B cell (primary cell): ENCODE measurements at regions not wholly inside any gene's neighbourhood (a gene's known extent, or its start where the extent isn't known, plus 50 kb on each side); places are given as distances from the start of the nearest gene placed in this dataset.

Experiments
- EZH2 ChIP-seq: IDR thresholded peaks from 2 replicates; pipeline ENCODE4 v1.6.1; 2012; ENCODE audit warnings: borderline replicate concordance, low read depth, mild to moderate bottlenecking, moderate library complexity, low read length; ENCODE audit not compliant: insufficient read depth, poor library complexity, severe bottlenecking
- TF ChIP-seq, protein P1 (sequence below): fragments of 200-600 bp; IDR thresholded peaks from one replicate; pipeline ENCODE4 v1.8.0; 2022; ENCODE audit warnings: antibody characterized with exemption, mild to moderate bottlenecking

DNA sequence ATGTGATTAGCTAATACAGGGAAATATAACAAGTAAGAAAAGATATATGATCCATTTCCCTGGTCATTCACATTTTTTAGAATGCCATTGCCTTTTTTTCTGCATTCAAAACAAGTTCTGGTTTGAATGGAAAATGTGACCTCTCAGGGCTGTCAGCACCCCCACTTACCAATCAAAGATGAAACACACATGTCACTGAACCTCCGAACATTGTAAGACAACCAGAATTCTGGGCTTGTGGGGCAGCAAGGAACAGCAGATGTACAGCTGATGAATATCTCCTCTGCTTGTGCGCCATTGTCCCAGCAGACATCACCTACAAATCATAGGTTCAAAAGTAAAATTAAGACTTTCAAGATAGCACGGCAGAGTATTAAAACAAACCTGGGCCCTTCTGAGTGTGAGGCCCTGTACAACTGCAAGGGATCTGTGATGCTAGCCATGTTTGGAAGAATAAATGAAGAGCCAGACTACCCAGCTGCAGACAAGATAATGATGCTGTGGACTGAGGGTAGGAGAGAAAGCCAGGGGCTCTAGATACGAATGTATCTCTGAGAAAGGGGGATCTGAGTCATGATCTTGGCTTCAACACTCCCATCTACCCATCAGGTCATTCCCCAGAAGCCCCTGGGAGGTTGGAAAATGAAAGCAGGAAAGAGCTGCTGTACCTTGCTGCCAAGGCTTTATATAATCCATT, 108.7 kb upstream of the SERTAD2 start:
- TF ChIP-seq, protein P1, sequence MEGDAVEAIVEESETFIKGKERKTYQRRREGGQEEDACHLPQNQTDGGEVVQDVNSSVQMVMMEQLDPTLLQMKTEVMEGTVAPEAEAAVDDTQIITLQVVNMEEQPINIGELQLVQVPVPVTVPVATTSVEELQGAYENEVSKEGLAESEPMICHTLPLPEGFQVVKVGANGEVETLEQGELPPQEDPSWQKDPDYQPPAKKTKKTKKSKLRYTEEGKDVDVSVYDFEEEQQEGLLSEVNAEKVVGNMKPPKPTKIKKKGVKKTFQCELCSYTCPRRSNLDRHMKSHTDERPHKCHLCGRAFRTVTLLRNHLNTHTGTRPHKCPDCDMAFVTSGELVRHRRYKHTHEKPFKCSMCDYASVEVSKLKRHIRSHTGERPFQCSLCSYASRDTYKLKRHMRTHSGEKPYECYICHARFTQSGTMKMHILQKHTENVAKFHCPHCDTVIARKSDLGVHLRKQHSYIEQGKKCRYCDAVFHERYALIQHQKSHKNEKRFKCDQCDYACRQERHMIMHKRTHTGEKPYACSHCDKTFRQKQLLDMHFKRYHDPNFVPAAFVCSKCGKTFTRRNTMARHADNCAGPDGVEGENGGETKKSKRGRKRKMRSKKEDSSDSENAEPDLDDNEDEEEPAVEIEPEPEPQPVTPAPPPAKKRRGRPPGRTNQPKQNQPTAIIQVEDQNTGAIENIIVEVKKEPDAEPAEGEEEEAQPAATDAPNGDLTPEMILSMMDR, result no peak
- TF ChIP-seq EZH2, result no peak
